ENCODE measurements at regions not wholly inside any gene's neighbourhood (a gene's known extent, or its start where the extent isn't known, plus 50 kb on each side); places are given as distances from the start of the nearest gene placed in this dataset.

- Histone ChIP-seq H3T11ph (ENCODE audit: low read length) (no peak overlapping the region), H3K27ac (ENCODE audit: insufficient read length, low read depth, low read length) (no peak overlapping the region), H4K20me1 (ENCODE audit: control insufficient read depth, insufficient read depth, insufficient read length) (no peaks in the 10 kb centered on the region), H3K14ac (ENCODE audit: insufficient read depth, low read length) (no peak overlapping the region), H3K79me2 (ENCODE audit: insufficient read depth, low read length) (no peaks in the 10 kb centered on the region), H4K91ac (ENCODE audit: insufficient read length, low read depth, low read length) (no peak overlapping the region), H4K5ac (ENCODE audit: insufficient read length, low read depth, low read length) (no peak overlapping the region), H3K9ac (ENCODE audit: extremely low read depth, insufficient read length, low read length) (no peak overlapping the region), H3K23me2 (ENCODE audit: insufficient read length, low read depth, low read length, poor library complexity, severe bottlenecking) (no peaks in the 10 kb centered on the region), H2BK12ac (ENCODE audit: insufficient read length, low read depth, low read length) (no peak overlapping the region), H2BK20ac (ENCODE audit: low read depth, low read length, poor library complexity, severe bottlenecking) (no peak overlapping the region), H3K56ac (ENCODE audit: insufficient read length, low read depth, low read length) (no peak overlapping the region), H4K8ac (replicated peaks; ENCODE audit: insufficient read length, low read depth, low read length) (no peak overlapping the region), H3K4me1 (ENCODE audit: insufficient read depth, low read length) (peaks cover 12% of the 10 kb centered on the region; the same call in 1 of the 2 replicates), H2AFZ (ENCODE audit: low read length) (no peak overlapping the region), H2BK15ac (ENCODE audit: low read depth, low read length) (no peak overlapping the region), H3K9me3 (ENCODE audit: control insufficient read depth, low read depth, low read length) (no peaks in the 10 kb centered on the region), H3K27me3 (ENCODE audit: insufficient read depth, low read length) (no peaks in the 10 kb centered on the region), H3K23ac (ENCODE audit: insufficient read length, low read depth, low read length) (no peak overlapping the region), H3K18ac (ENCODE audit: insufficient read length, low read depth, low read length) (no peak overlapping the region), H2BK120ac (ENCODE audit: low read depth, low read length, poor library complexity, severe bottlenecking) (no peak overlapping the region), H2AK5ac (ENCODE audit: insufficient read length, low read length) (no peak overlapping the region), H2BK5ac (ENCODE audit: insufficient read length, low read length) (no peak overlapping the region), H3K4ac (ENCODE audit: low read depth, low read length) (no peak overlapping the region), H3K4me2 (ENCODE audit: insufficient read depth, insufficient read length, low read length) (no peak overlapping the region), H3K79me1 (ENCODE audit: insufficient read depth, low read depth, low read length, poor library complexity, severe bottlenecking) (no peaks in the 10 kb centered on the region)
- H3K9me3 Mint-ChIP-seq: no peaks in the 10 kb centered on the region
- H3K27me3 Mint-ChIP-seq (ENCODE audit: low read depth): peaks cover 4% of the 10 kb centered on the region
- peaks cover 19 to 35% of the 10 kb centered on the region in 2 experiments for H3K4me1 Mint-ChIP-seq
- H3K36me3 Mint-ChIP-seq (ENCODE audit: insufficient read depth in 1 of 3, low read depth in 3 of 3): no peaks in the 10 kb centered on the region
- no peak overlapping the region for H3K27ac Mint-ChIP-seq
- no peak for TF ChIP-seq CTCF (conservative IDR thresholded peaks at IDR 0.05)
- DNase-seq: no peak
- H3K4me3 Mint-ChIP-seq: no peak overlapping the region
Measured at GRCh38 chr14:56723418-56723817, 86.9 kb downstream of the OTX2 start.

Measured in H9 (cell line).